GM23338 (cell line): ENCODE measurements at regions not wholly inside any gene's neighbourhood (a gene's known extent, or its start where the extent isn't known, plus 50 kb on each side); places are given as distances from the start of the nearest gene placed in this dataset.

Experiments used
- ATAC-seq: fragments of 200-7000 bp; cut with Tn5 transposase; 3 replicates; pipeline ENCODE4 v1.9.1; 2020
- DNase-seq: peaks from one replicate; pipeline ENCODE4 v3.0.0-alpha.2; 2015; ENCODE audit warnings: low spot score
- H2AFZ ChIP-seq: fragments of 200-600 bp; sonication (generic); 2 replicates; pipeline ENCODE4 v1.8.0; 2016; ENCODE audit warnings: antibody characterized with exemption, mild to moderate bottlenecking, moderate library complexity
- H3F3A ChIP-seq: fragments of 200-600 bp; sonication (generic); replicated peaks from 2 replicates; pipeline ENCODE4 v1.8.0; 2017; ENCODE audit warnings: antibody characterized with exemption, mixed run types, low read depth
- H3K27ac ChIP-seq: fragments of 200-600 bp; sonication (generic); 2 replicates; pipeline ENCODE4 v1.6.1; 2016; ENCODE audit warnings: low read depth
- H3K27me3 ChIP-seq: fragments of 200-600 bp; sonication (generic); 2 replicates; pipeline ENCODE4 v1.8.0; 2016; ENCODE audit warnings: mild to moderate bottlenecking, mixed run types, moderate library complexity; ENCODE audit not compliant: insufficient read depth
- H3K36me3 ChIP-seq: fragments of 200-600 bp; sonication (generic); 2 replicates; pipeline ENCODE4 v1.8.0; 2016; ENCODE audit warnings: mild to moderate bottlenecking; ENCODE audit not compliant: insufficient read depth
- H3K4me1 ChIP-seq: fragments of 200-600 bp; sonication (generic); 2 replicates; pipeline ENCODE4 v1.8.0; 2016; ENCODE audit warnings: mild to moderate bottlenecking, moderate library complexity; ENCODE audit not compliant: insufficient read depth
- H3K4me2 ChIP-seq: fragments of 200-600 bp; sonication (generic); 2 replicates; pipeline ENCODE4 v1.7.1; 2017; ENCODE audit warnings: mixed run types
- H3K4me3 ChIP-seq: fragments of 200-600 bp; sonication (generic); 2 replicates; pipeline ENCODE4 v1.6.1; 2016; ENCODE audit warnings: mixed run types
- H3K79me2 ChIP-seq: fragments of 200-600 bp; sonication (generic); replicated peaks from 2 replicates; pipeline ENCODE4 v1.8.0; 2017; ENCODE audit warnings: mild to moderate bottlenecking; ENCODE audit not compliant: insufficient read depth
- H3K9me2 ChIP-seq: fragments of 200-600 bp; sonication (generic); 2 replicates; pipeline ENCODE4 v1.8.0; 2017; ENCODE audit not compliant: insufficient read depth
- H4K20me1 ChIP-seq: fragments of 200-600 bp; sonication (generic); replicated peaks from 2 replicates; pipeline ENCODE4 v1.8.0; 2017; ENCODE audit warnings: mild to moderate bottlenecking; ENCODE audit not compliant: insufficient read depth
- H3K27ac Mint-ChIP-seq: 2 replicates; pipeline ENCODE4 v1.8.0; 2020; ENCODE audit warnings: inconsistent platforms, mild to moderate bottlenecking, moderate library complexity, mixed read lengths
- H3K27me3 Mint-ChIP-seq: 3 replicates; pipeline ENCODE4 v1.8.0; 2022; ENCODE audit warnings: low read depth, mild to moderate bottlenecking, moderate library complexity, mixed read lengths, inconsistent platforms; ENCODE audit not compliant: insufficient read depth, poor library complexity
- H3K36me3 Mint-ChIP-seq: 3 replicates; pipeline ENCODE4 v1.8.0; 2021; ENCODE audit warnings: low read depth, mild to moderate bottlenecking, inconsistent platforms, moderate library complexity, mixed read lengths
- H3K4me1 Mint-ChIP-seq: 3 replicates; pipeline ENCODE4 v1.8.0; 2020; ENCODE audit warnings: mild to moderate bottlenecking, inconsistent platforms, mixed read lengths
- H3K4me3 Mint-ChIP-seq: 3 replicates; pipeline ENCODE4 v1.8.0; 2021; ENCODE audit warnings: moderate library complexity, mild to moderate bottlenecking, inconsistent platforms, mixed read lengths
- H3K9me3 Mint-ChIP-seq: 3 replicates; pipeline ENCODE4 v1.8.0; 2020; ENCODE audit warnings: moderate library complexity, mild to moderate bottlenecking, inconsistent platforms, mixed read lengths
- CREB1 ChIP-seq: fragments of 250-450 bp; sonication (Bioruptor Pico); IDR thresholded peaks from 2 replicates; pipeline ENCODE4 v1.5.0; 2020; ENCODE audit warnings: low read depth, mild to moderate bottlenecking, moderate library complexity
- CTCF ChIP-seq, 2 experiments: fragments of 200-600 bp in 1 of 2; sonication (generic) in 1 of 2; conservative IDR thresholded peaks; 2 replicates each; pipeline versions ENCODE4 v1.5.1 to v1.6.1; 2016 to 2017; ENCODE audit warnings: antibody characterized with exemption in 2 of 2, low read depth in 2 of 2, mild to moderate bottlenecking in 2 of 2, moderate library complexity in 1 of 2
- ETS1 ChIP-seq: IDR thresholded peaks from 2 replicates; pipeline ENCODE4 v1.6.1; 2016; ENCODE audit warnings: antibody characterized with exemption
- EZH2 ChIP-seq: fragments of 200-600 bp; sonication (generic); IDR thresholded peaks from one replicate; pipeline ENCODE4 v1.8.0; 2017; ENCODE audit warnings: antibody characterized with exemption, mild to moderate bottlenecking, low read depth; ENCODE audit not compliant: unreplicated experiment
- EZH2phosphoT487 ChIP-seq: fragments of 200-600 bp; sonication (generic); IDR thresholded peaks from one replicate; pipeline ENCODE4 v1.8.1; 2018; ENCODE audit warnings: antibody characterized with exemption; ENCODE audit not compliant: unreplicated experiment
- JUNB ChIP-seq: IDR thresholded peaks from one replicate; pipeline ENCODE4 v1.6.1; 2016; ENCODE audit warnings: antibody characterized with exemption; ENCODE audit not compliant: unreplicated experiment
- NANOG ChIP-seq: IDR thresholded peaks from 2 replicates; pipeline ENCODE4 v1.6.1; 2016; ENCODE audit warnings: antibody characterized with exemption, borderline replicate concordance
- POLR2AphosphoS5 ChIP-seq: IDR thresholded peaks from 2 replicates; pipeline ENCODE4 v1.6.1; 2016; ENCODE audit warnings: antibody characterized with exemption, low read depth
- REST ChIP-seq: IDR thresholded peaks from one replicate; pipeline ENCODE4 v1.6.1; 2018; ENCODE audit warnings: antibody characterized with exemption; ENCODE audit not compliant: unreplicated experiment
- STAT1 ChIP-seq: IDR thresholded peaks from one replicate; pipeline ENCODE4 v1.6.1; 2016; ENCODE audit warnings: antibody characterized with exemption; ENCODE audit not compliant: unreplicated experiment
- ZNF114 ChIP-seq: fragments of 250-450 bp; sonication (Bioruptor Pico); IDR thresholded peaks from 2 replicates; pipeline ENCODE4 v1.5.0; 2020; ENCODE audit warnings: mild to moderate bottlenecking, moderate library complexity
- ZNF331 ChIP-seq: fragments of 250-450 bp; sonication (Bioruptor Pico); IDR thresholded peaks from 2 replicates; pipeline ENCODE4 v1.5.0; 2020; ENCODE audit warnings: low read depth, mild to moderate bottlenecking, moderate library complexity
- ZNF462 ChIP-seq: fragments of 250-450 bp; sonication (Bioruptor Pico); IDR thresholded peaks from 2 replicates; pipeline ENCODE4 v1.5.0; 2020; ENCODE audit warnings: mild to moderate bottlenecking, moderate library complexity

GRCh38 chrX:7294483-7294882 is 146.5 kb upstream of the PUDP start:
- no peak overlapping the region for H3K27ac Mint-ChIP-seq
- Histone ChIP-seq H3K4me2 (no peak overlapping the region), H3K4me3 (no peak overlapping the region), H3K27ac (no peak overlapping the region), H3K9me2 (no peaks in the 10 kb centered on the region), H3F3A (no peaks in the 10 kb centered on the region), H3K36me3 (no peaks in the 10 kb centered on the region), H3K4me1 (no peaks in the 10 kb centered on the region), H2AFZ (no peak overlapping the region), H3K79me2 (no peaks in the 10 kb centered on the region), H3K27me3 (no peaks in the 10 kb centered on the region), H4K20me1 (no peaks in the 10 kb centered on the region)
- ATAC-seq (no peak), DNase-seq (no peak)
- peaks cover 6% of the 10 kb centered on the region; the same call in 2 of the 3 replicates for H3K4me1 Mint-ChIP-seq
- no peak overlapping the region for H3K4me3 Mint-ChIP-seq
- TF ChIP-seq ZNF462, result no peak
- no peak for TF ChIP-seq CTCF (conservative IDR thresholded peaks at IDR 0.05; ENCODE audit: low read depth in 2 of 2)
- TF ChIP-seq POLR2AphosphoS5, result no peak
- no peak for TF ChIP-seq NANOG
- no peak for TF ChIP-seq ETS1
- TF ChIP-seq EZH2, result no peak
- TF ChIP-seq REST, result no peak
- TF ChIP-seq EZH2phosphoT487, result no peak
- TF ChIP-seq ZNF331 (CRISPR knock-in tag), result no peak
- TF ChIP-seq STAT1, result no peak
- no peak for TF ChIP-seq JUNB
- no peak for TF ChIP-seq ZNF114
- TF ChIP-seq CREB1 (CRISPR knock-in tag), result no peak
- no peaks in the 10 kb centered on the region for H3K27me3 Mint-ChIP-seq
- H3K9me3 Mint-ChIP-seq, result no peaks in the 10 kb centered on the region
- H3K36me3 Mint-ChIP-seq, result no peaks in the 10 kb centered on the region
